Upper lobe of right lung (tissue), 1 donor: ENCODE measurements at regions not wholly inside any gene's neighbourhood (a gene's known extent, or its start where the extent isn't known, plus 50 kb on each side); places are given as distances from the start of the nearest gene placed in this dataset.

Experiments used
- ATAC-seq: fragments of 200-7000 bp; cut with Tn5 transposase; one replicate; pipeline ENCODE4 v1.9.1; 2020; ENCODE audit warnings: mild to moderate bottlenecking, moderate library complexity
- DNase-seq: peaks from one replicate; pipeline ENCODE4 v3.0.0-alpha.2; 2020
- H3K27ac ChIP-seq: fragments of 200-600 bp; one replicate; pipeline ENCODE4 v1.8.0; 2022
- H3K27me3 ChIP-seq: fragments of 200-600 bp; one replicate; pipeline ENCODE4 v1.8.0; 2022; ENCODE audit warnings: mild to moderate bottlenecking
- H3K36me3 ChIP-seq: fragments of 200-600 bp; one replicate; pipeline ENCODE4 v1.8.0; 2022
- H3K4me1 ChIP-seq: fragments of 200-600 bp; one replicate; pipeline ENCODE4 v1.8.0; 2022
- H3K4me3 ChIP-seq: fragments of 200-600 bp; one replicate; pipeline ENCODE4 v1.8.0; 2022; ENCODE audit warnings: mild to moderate bottlenecking
- H3K9me3 ChIP-seq: fragments of 200-600 bp; one replicate; pipeline ENCODE4 v1.8.0; 2022
- intact Hi-C: fragments of 100-400 bp; cut with DNase I; formaldehyde crosslinking; loops from one replicate; pipeline ENCODE4 v1.11.0; 2022
- TF ChIP-seq, protein P1 (sequence below): fragments of 200-600 bp; IDR thresholded peaks from one replicate; pipeline ENCODE4 v1.8.0; 2022; ENCODE audit warnings: antibody characterized with exemption
- donor health status: DM: no; HTN: yes; CAD: no; lungs with severe emphysema.

DNA sequence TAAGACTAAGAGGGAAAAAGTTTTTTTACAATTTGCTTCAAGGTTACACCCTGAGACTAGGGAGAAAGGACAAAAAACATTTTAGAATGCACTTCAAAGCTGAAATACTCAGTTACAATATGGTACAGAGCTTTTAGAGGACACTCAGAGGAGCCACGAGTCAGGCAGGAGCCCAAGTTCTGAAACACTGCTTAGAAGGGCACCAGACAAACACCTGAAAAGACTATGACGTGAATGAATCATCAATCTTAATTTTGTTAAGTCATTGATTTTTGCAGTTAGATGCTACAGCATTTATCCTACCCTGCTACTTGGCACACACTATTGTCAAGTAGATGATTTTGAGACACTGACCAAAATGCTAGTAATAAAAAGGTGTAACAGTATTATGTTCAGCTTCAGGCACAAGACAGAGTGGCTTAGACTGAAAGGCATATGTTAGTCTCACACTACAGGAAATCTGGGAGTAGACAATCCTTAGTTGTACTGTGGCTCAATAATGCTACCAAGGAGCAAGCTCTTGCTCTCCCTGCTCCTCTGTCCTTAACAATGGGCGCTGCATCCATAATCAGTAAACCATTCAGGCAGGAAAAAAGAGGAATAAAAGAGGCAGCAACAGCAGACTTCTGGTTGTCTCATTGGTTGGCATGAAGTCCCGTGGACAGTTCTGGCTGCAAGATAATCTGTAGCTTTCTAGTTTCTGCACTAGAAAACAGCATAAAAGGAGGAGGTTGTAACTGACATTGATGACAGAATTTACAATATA, 151.8 kb downstream of the ABCA8 start:
- Histone ChIP-seq H3K4me1 (peaks cover 4% of the 10 kb centered on the region), H3K36me3 (no peaks in the 10 kb centered on the region), H3K4me3 (no peak overlapping the region), H3K9me3 (no peaks in the 10 kb centered on the region), H3K27me3 (no peaks in the 10 kb centered on the region), H3K27ac (no peak overlapping the region)
- ATAC-seq (no peak), DNase-seq (no peak)
- intact Hi-C loops: no loop called here
- TF ChIP-seq, protein P1, sequence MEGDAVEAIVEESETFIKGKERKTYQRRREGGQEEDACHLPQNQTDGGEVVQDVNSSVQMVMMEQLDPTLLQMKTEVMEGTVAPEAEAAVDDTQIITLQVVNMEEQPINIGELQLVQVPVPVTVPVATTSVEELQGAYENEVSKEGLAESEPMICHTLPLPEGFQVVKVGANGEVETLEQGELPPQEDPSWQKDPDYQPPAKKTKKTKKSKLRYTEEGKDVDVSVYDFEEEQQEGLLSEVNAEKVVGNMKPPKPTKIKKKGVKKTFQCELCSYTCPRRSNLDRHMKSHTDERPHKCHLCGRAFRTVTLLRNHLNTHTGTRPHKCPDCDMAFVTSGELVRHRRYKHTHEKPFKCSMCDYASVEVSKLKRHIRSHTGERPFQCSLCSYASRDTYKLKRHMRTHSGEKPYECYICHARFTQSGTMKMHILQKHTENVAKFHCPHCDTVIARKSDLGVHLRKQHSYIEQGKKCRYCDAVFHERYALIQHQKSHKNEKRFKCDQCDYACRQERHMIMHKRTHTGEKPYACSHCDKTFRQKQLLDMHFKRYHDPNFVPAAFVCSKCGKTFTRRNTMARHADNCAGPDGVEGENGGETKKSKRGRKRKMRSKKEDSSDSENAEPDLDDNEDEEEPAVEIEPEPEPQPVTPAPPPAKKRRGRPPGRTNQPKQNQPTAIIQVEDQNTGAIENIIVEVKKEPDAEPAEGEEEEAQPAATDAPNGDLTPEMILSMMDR: no peak

DNA sequence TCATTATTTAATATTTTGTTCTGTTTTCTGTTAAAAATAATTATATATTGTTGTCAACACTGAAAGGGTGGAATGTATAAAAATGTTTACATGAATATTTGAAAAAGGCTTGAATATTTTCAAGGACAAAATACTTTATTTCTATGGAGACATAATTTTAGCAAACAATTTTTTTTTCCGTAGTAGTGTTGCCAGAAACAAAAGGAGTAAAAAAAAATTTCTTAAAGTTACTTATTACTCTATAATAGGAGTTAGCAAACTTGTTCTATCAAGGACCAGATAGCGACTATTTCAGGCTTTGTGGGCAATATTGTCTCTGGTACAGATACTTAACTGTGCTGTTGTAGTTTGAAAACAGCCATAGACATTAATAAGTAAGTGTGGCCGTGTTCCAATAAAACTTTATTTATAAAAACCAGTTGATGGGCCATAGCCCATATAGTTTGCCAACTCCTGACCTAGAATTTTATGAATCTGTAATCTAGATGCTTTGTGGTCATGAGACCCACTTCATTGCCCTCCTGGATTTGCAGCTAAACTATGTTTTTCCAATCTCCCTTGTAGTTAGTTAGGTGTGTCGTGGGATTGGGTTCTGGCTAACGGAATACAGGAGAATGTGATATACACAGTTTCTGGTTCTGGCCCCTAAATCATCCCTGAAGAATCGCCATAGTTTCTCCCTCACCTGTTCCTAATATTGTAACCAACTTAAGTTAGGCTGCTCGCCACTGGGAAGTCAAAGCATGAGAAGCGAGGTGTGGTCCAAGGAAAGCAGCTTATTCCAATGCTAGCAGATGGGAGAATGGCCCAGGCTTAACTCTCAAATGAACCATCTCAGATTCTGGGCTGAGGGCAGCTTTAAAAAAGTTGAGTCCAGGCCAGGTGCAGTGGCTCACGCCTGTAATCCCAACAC, 153.6 kb downstream of the ABCA8 start:
- Histone ChIP-seq H3K27me3 (no peaks in the 10 kb centered on the region), H3K36me3 (no peaks in the 10 kb centered on the region), H3K4me1 (peaks cover 4% of the 10 kb centered on the region), H3K9me3 (no peaks in the 10 kb centered on the region), H3K4me3 (no peak overlapping the region), H3K27ac (no peak overlapping the region)
- TF ChIP-seq, protein P1: no peak
- no peak for DNase-seq
- no peak for ATAC-seq
- intact Hi-C loops: no loop called here

DNA sequence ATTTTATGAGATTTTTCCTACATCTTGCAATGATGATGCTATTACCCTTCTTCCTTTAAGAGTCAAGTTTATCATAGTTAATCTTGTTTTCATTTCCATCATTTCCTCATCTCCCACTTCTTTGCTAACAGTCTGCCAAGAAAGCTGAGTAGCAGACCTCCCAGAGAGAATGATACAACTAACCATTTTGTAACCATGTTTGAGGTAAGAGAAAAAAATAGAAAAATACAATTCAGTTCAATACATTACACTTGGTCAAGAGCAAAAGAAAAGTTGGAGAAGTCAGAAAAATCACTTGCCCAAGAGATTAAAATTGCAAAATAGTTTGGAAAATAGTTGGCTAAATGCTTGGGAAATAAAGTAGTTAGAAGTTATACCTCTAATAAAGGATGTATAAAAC, 154.4 kb downstream of the ABCA8 start:
- no peak for ATAC-seq
- no peaks in the 10 kb centered on the region for H3K27me3 ChIP-seq
- intact Hi-C loops: no loop called here
- H3K4me3 ChIP-seq: no peak overlapping the region
- H3K9me3 ChIP-seq: no peaks in the 10 kb centered on the region
- no peak overlapping the region for H3K27ac ChIP-seq
- DNase-seq: no peak
- TF ChIP-seq, protein P1: no peak
- H3K36me3 ChIP-seq: no peaks in the 10 kb centered on the region
- peaks cover 4% of the 10 kb centered on the region for H3K4me1 ChIP-seq

DNA sequence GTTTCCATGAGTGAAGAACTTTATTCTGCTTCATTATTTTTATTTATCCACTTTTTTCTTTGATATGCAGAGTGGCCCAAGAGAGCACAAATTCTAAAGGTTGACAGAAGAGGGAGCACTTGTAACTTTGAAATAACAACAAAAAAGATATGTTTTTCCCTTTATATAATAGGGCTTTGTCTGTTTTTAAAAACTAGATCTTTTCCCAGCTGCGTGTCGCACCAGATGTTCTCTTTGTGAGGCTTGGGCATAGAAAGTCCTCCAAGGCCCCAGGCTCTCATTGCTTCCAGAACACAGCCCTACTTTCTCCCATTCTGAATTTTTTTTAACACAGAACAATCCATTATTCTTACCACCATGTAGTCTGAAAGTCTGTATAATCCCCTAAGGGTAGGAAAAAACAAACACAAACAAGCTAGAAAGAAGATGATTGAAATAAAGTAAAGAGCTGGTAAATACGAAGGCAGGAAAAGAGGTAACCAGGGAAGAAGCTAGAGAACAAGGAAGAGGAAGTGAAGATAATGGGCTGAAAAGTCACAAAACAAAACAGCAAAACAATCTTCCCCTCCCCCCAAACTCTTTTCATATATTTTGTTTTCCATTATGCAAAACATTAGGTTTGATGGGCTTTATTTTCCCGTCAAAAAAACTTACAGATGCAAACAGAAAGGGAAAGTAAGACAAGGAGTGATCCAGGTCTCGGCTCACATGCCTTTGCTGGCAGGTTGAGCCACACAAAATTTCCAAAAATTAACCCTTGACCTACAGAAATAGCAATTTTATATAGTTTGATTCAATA, 160.4 kb downstream of the ABCA8 start:
- Histone ChIP-seq H3K27ac (peak overlapping the region; percentile 77), H3K4me1 (peaks cover 17% of the 10 kb centered on the region), H3K9me3 (no peaks in the 10 kb centered on the region), H3K4me3 (peak overlapping the region; percentile 27), H3K27me3 (no peaks in the 10 kb centered on the region), H3K36me3 (no peaks in the 10 kb centered on the region)
- TF ChIP-seq, protein P1: peak; percentile 48
- intact Hi-C loops: no loop called here
- no peak for DNase-seq
- ATAC-seq: peak; percentile 52

DNA sequence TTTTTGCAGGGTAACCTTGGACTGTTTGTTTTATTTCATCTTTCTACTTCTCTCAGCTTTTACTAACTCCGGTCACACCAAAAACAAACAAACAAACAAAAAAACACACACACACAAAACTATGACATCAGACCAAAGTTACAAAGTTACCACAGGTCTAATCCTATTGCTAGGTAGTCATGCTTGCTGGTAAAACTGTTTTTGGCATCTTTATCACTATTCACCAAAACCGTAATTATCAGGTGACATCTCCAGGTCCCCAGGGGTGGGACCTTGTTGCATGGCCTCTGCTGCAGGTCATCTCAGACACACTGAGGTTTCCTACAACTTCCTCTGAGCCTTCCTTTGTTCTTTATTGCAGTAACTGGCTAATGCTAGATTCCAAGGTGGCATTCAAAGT, 162.3 kb downstream of the ABCA8 start:
- Histone ChIP-seq H3K27ac (no peak overlapping the region), H3K9me3 (no peaks in the 10 kb centered on the region)
- TF ChIP-seq, protein P1: no peak

More for the DNA sequence above, 162.3 kb downstream of the ABCA8 start:
- ATAC-seq: no peak
- Histone ChIP-seq H3K4me1 (peaks cover 17% of the 10 kb centered on the region), H3K27me3 (no peaks in the 10 kb centered on the region), H3K4me3 (no peak overlapping the region), H3K36me3 (no peaks in the 10 kb centered on the region)
- DNase-seq: no peak
- intact Hi-C loops: no loop called here
